DND-41 (cell line): ENCODE measurements at regions not wholly inside any gene's neighbourhood (a gene's known extent, or its start where the extent isn't known, plus 50 kb on each side); places are given as distances from the start of the nearest gene placed in this dataset.
A peak's percentile ranks its signal among the peaks of the same experiment; 100 is the strongest.

Experiments used
- ATAC-seq: fragments of 200-7000 bp; cut with Tn5 transposase; 3 replicates; pipeline ENCODE4 v1.9.1; 2021; ENCODE audit warnings: low read depth; ENCODE audit not compliant: insufficient read depth
- DNase-seq: peaks from one replicate; pipeline ENCODE4 v3.0.0-alpha.2; 2020
- H2AFZ ChIP-seq: 2 replicates; pipeline ENCODE4 v1.6.0; 2012; ENCODE audit warnings: low read depth, low read length
- H3K27ac ChIP-seq: 2 replicates; pipeline ENCODE4 v1.5.1; 2012; ENCODE audit warnings: low read length, inconsistent platforms
- H3K27me3 ChIP-seq: fragments of 200-600 bp; sonication (generic); 2 replicates; pipeline ENCODE4 v1.6.0; 2012; ENCODE audit warnings: low read length, mild to moderate bottlenecking, inconsistent platforms; ENCODE audit not compliant: insufficient read depth, poor library complexity
- H3K36me3 ChIP-seq: 2 replicates; pipeline ENCODE4 v1.5.1; 2012; ENCODE audit warnings: low read length, inconsistent platforms; ENCODE audit not compliant: insufficient read depth
- H3K4me1 ChIP-seq: 2 replicates; pipeline ENCODE4 v1.5.1; 2012; ENCODE audit warnings: mild to moderate bottlenecking, low read length; ENCODE audit not compliant: insufficient read depth
- H3K4me2 ChIP-seq: 2 replicates; pipeline ENCODE4 v1.6.0; 2012; ENCODE audit warnings: mild to moderate bottlenecking, moderate library complexity, low read length, inconsistent platforms; ENCODE audit not compliant: insufficient read depth
- H3K4me3 ChIP-seq, 2 experiments: fragments of 200-600 bp in 1 of 2; shearing (Covaris generic) in 1 of 2; 2 replicates each; pipeline ENCODE4 v1.5.1; 2012 to 2016; ENCODE audit warnings: inconsistent platforms in 2 of 2, low read length in 2 of 2, mild to moderate bottlenecking in 2 of 2, low read depth in 1 of 2, moderate library complexity in 1 of 2
- H3K79me2 ChIP-seq: 2 replicates; pipeline ENCODE4 v1.6.0; 2012; ENCODE audit warnings: low read length, inconsistent platforms; ENCODE audit not compliant: insufficient read depth
- H3K9ac ChIP-seq: 2 replicates; pipeline ENCODE4 v1.6.0; 2012; ENCODE audit warnings: low read depth, mild to moderate bottlenecking, inconsistent platforms, low read length, moderate library complexity
- H3K9me3 ChIP-seq: 2 replicates; pipeline ENCODE4 v1.5.1; 2012; ENCODE audit warnings: low read length, moderate library complexity, mild to moderate bottlenecking, inconsistent platforms; ENCODE audit not compliant: insufficient read depth, severe bottlenecking
- H4K20me1 ChIP-seq: 2 replicates; pipeline ENCODE4 v1.6.0; 2012; ENCODE audit warnings: low read length; ENCODE audit not compliant: insufficient read depth
- EZH2 ChIP-seq: IDR thresholded peaks from 3 replicates; pipeline ENCODE4 v1.6.1; 2012; ENCODE audit warnings: borderline replicate concordance, low read depth, mild to moderate bottlenecking, moderate library complexity, low read length, inconsistent platforms; ENCODE audit not compliant: severe bottlenecking
- TF ChIP-seq, protein P1 (sequence below): IDR thresholded peaks from 2 replicates; pipeline ENCODE4 v1.5.1; 2012; ENCODE audit warnings: borderline replicate concordance, low read length, moderate library complexity, mild to moderate bottlenecking; ENCODE audit not compliant: poor library complexity, severe bottlenecking; ENCODE audit errors: extremely low read depth

DNA sequence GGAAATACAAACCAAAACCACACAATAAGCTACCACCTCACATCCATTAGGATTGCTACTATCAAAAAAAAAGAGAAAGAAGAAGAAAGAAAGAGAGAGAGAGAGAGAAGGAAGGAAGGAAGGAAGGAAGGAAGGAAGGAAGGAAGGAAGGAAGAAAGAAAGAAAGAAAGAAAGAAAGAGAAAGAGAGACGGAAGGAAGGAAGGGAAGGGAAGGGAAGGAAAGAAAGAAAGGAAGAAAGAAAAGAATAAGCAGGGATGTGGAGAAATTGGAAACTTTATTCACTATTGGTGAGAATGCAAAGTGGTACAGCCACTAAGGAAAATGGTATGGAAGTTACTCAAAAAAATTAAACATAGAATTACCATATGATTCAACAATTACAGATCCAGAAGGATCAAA lies 159.9 kb downstream of the ID4 start:
- H3K79me2 ChIP-seq = no peaks in the 10 kb centered on the region
- H2AFZ ChIP-seq = no peak overlapping the region
- H3K9ac ChIP-seq = no peak overlapping the region
- TF ChIP-seq, protein P1, sequence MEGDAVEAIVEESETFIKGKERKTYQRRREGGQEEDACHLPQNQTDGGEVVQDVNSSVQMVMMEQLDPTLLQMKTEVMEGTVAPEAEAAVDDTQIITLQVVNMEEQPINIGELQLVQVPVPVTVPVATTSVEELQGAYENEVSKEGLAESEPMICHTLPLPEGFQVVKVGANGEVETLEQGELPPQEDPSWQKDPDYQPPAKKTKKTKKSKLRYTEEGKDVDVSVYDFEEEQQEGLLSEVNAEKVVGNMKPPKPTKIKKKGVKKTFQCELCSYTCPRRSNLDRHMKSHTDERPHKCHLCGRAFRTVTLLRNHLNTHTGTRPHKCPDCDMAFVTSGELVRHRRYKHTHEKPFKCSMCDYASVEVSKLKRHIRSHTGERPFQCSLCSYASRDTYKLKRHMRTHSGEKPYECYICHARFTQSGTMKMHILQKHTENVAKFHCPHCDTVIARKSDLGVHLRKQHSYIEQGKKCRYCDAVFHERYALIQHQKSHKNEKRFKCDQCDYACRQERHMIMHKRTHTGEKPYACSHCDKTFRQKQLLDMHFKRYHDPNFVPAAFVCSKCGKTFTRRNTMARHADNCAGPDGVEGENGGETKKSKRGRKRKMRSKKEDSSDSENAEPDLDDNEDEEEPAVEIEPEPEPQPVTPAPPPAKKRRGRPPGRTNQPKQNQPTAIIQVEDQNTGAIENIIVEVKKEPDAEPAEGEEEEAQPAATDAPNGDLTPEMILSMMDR = no peak
- TF ChIP-seq EZH2 = no peak
- no peaks in the 10 kb centered on the region for H4K20me1 ChIP-seq
- H3K4me1 ChIP-seq = no peaks in the 10 kb centered on the region
- H3K9me3 ChIP-seq = no peaks in the 10 kb centered on the region
- no peaks in the 10 kb centered on the region for H3K36me3 ChIP-seq
- peaks cover 5% of the 10 kb centered on the region for H3K27me3 ChIP-seq
- H3K4me2 ChIP-seq = no peak overlapping the region
- H3K27ac ChIP-seq = no peak overlapping the region
- no peak overlapping the region for H3K4me3 ChIP-seq
- no peak for ATAC-seq
- no peak for DNase-seq

DNA sequence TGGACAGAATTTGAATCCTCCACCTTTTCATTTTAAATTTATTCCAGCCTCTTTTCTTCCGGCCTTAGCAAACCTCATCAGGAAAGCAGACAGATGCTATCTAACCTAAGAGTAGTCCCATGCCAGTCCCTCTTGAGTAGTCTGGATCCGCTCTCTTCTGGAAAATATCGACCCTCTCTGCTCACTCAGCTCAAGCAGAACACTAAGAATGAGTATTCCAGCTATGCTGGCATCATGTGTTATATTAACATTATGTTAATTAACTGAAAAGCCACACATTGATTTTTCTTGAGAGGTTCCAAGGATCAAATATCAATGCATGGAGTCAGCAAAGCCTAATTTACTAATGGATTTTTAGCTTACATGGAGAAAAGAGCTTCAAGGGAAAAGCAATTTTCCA lies 161.4 kb downstream of the ID4 start:
- no peak for ATAC-seq
- Histone ChIP-seq H3K9me3 (no peaks in the 10 kb centered on the region), H3K4me3 (no peak overlapping the region), H3K27me3 (peaks cover 5% of the 10 kb centered on the region), H3K4me1 (no peaks in the 10 kb centered on the region), H3K27ac (no peak overlapping the region), H4K20me1 (no peaks in the 10 kb centered on the region), H3K9ac (no peak overlapping the region), H3K36me3 (no peaks in the 10 kb centered on the region), H2AFZ (no peak overlapping the region), H3K4me2 (no peak overlapping the region), H3K79me2 (no peaks in the 10 kb centered on the region)
- TF ChIP-seq, protein P1 = no peak
- TF ChIP-seq EZH2 = no peak
- no peak for DNase-seq

DNA sequence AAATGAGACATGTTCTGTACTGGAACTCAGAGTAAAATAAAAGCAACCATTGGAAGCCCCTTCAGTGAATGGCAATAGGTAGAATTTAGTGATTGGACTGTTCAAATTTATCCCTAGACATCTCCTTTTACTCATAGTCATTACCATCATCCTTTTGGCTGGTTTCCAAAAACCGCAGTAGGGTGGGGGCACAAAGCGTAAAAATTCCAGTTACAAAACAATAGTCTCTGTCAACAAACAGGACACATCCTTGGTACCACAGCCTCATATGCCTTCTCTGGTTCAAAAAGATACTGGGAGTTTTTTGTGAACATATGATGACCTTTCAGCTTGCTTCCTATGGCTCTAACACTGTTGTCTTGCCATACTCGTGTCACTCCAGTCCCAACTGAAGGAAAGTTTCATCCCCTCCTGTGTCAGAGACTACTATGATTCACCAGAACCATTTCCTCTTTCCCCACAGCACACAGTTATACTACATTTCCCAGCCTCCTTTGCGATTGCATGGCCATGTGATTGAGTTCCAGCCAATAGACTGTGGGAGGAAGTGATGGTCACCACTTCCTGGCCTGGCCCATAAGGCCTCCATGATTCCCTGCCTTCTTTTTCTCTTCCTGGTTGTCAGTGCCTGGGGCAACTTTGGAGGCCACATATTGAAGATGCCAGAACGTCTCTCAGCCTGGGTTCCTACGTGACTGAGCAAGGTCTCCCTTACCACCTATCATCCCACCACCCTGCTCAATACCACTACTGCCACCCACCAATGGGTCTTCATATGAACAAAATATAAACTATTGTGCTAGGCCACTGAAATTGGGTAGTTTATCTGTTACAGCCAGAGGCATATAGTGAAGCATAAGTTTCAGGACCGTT lies 162.4 kb downstream of the ID4 start:
- no peaks in the 10 kb centered on the region for H3K79me2 ChIP-seq
- DNase-seq (peak; percentile 48), ATAC-seq (peak; percentile 94)
- no peak overlapping the region for H3K4me3 ChIP-seq
- no peaks in the 10 kb centered on the region for H4K20me1 ChIP-seq
- H3K27me3 ChIP-seq = peaks cover 2% of the 10 kb centered on the region
- H3K9ac ChIP-seq = no peak overlapping the region
- no peaks in the 10 kb centered on the region for H3K9me3 ChIP-seq
- TF ChIP-seq, protein P1 = no peak
- TF ChIP-seq EZH2 = no peak
- H3K4me1 ChIP-seq = no peaks in the 10 kb centered on the region
- H3K36me3 ChIP-seq = no peaks in the 10 kb centered on the region
- peak overlapping the region; percentile 41; the same call in 1 of the 2 replicates for H2AFZ ChIP-seq
- H3K4me2 ChIP-seq = no peak overlapping the region
- no peak overlapping the region for H3K27ac ChIP-seq
